ENCODE measurements at regions not wholly inside any gene's neighbourhood (a gene's known extent, or its start where the extent isn't known, plus 50 kb on each side); places are given as distances from the start of the nearest gene placed in this dataset.

DNA sequence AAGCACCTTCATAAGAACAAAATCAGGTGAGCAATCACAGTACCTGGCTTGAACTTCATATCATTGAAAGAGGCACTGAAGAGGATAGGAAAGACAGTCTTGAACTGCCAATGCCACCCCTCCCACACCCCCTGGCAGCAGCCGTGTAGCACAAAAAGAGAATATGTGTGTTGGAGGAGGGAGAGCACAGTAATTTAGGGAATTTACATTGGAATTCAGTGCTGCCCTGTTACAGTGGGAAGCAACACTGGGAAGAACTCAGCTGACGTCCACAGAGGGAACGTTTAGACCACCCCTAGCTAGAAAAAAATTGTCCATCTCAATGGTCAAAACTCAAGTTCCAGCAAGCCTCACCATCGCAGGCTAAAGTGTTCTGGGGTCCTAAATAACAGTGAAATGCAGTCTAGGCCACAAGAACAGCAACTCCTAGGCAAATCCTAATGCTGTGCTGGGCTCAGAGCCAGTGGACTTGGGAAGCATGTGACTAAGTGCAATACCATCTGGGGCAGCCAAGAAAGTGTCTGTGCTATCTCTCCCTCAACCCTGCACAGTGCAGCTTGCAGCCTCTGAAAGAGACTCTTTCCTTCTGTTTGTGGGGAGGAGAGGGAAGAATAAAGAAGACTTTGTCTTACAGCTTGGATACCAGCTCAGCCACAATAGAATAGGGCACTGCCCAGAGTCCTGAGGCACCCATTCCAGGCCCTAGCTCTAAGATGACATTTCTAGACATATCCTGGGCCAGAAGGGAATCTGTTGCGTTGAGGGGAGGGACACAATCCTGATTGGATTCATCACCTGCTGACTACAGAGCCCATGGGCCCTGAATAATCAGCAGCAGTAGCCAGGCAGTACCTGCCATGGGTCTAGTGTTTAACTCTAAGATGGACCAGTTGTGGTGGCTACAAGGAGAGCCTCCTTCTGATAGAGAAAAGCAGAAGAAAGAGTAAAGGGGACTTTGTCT is 62.1 kb upstream of the VLDLR start:
- no peak for TF ChIP-seq POLR2A (IDR thresholded peaks at IDR 0.05)
- TF ChIP-seq, protein P1, sequence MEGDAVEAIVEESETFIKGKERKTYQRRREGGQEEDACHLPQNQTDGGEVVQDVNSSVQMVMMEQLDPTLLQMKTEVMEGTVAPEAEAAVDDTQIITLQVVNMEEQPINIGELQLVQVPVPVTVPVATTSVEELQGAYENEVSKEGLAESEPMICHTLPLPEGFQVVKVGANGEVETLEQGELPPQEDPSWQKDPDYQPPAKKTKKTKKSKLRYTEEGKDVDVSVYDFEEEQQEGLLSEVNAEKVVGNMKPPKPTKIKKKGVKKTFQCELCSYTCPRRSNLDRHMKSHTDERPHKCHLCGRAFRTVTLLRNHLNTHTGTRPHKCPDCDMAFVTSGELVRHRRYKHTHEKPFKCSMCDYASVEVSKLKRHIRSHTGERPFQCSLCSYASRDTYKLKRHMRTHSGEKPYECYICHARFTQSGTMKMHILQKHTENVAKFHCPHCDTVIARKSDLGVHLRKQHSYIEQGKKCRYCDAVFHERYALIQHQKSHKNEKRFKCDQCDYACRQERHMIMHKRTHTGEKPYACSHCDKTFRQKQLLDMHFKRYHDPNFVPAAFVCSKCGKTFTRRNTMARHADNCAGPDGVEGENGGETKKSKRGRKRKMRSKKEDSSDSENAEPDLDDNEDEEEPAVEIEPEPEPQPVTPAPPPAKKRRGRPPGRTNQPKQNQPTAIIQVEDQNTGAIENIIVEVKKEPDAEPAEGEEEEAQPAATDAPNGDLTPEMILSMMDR (IDR thresholded peaks at IDR 0.05), result no peak
- TF ChIP-seq POLR2AphosphoS5 (IDR thresholded peaks at IDR 0.05), result no peak
- TF ChIP-seq EP300 (IDR thresholded peaks at IDR 0.05), result no peak
